ENCODE measurements at regions not wholly inside any gene's neighbourhood (a gene's known extent, or its start where the extent isn't known, plus 50 kb on each side); places are given as distances from the start of the nearest gene placed in this dataset.
"Not testable (repeated sequence)": the region's sequence is repeated elsewhere in the genome, so short reads cannot be mapped to it uniquely, and the experiment has no call there.

- ATAC-seq, result no peak
- no peaks in the 10 kb centered on the region for H3K27me3 ChIP-seq (ENCODE audit: control insufficient read depth, insufficient read depth)
- no peaks in the 10 kb centered on the region for H3K4me1 ChIP-seq (ENCODE audit: control insufficient read depth, insufficient read depth, low read length)
- DNase-seq, result no peak
- H3K27ac ChIP-seq (ENCODE audit: low read length), result no peak overlapping the region
- WGBS, result 22% methylated on average over 17 of the region's 17 CpGs
- no peak overlapping the region for H3K4me3 ChIP-seq (ENCODE audit: low read length)
- H3K9me3 ChIP-seq (ENCODE audit: control insufficient read depth, low read length), result no peaks in the 10 kb centered on the region
- intact Hi-C loops (cut with DNase I), result no loop called here
Observed at GRCh38 chr3:137641879-137642704, 122.0 kb upstream of the SOX14 start.

DNA sequence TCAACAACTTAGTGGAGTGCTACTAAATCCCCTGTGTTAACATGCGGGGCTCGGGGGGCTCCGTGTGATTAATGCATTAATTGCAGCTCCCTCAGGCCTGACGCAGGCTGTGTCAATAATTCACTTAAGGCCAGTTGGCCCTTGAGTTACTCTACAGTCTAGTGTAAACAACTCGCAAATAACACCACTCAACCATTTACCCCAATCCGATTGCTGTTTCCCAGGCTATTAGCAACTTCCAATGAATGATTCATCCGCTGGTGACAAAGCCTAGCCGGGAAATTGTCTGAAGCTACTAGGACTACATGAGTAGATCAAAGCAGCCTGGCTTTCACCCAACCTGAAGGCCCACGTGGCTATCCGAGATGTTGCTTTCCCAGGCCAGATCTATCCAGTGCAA, 121.3 kb upstream of the SOX14 start:
- DNase-seq, result no peak
- no peak overlapping the region for H3K27ac ChIP-seq (ENCODE audit: low read length)
- H3K27me3 ChIP-seq (ENCODE audit: control insufficient read depth, insufficient read depth), result no peaks in the 10 kb centered on the region
- H3K4me1 ChIP-seq (ENCODE audit: control insufficient read depth, insufficient read depth, low read length), result no peaks in the 10 kb centered on the region
- WGBS, result 22% methylated on average over 10 of the region's 10 CpGs
- intact Hi-C loops (cut with DNase I), result no loop called here
- no peaks in the 10 kb centered on the region for H3K9me3 ChIP-seq (ENCODE audit: control insufficient read depth, low read length)
- H3K4me3 ChIP-seq (ENCODE audit: low read length), result no peak overlapping the region
- no peak for ATAC-seq

DNA sequence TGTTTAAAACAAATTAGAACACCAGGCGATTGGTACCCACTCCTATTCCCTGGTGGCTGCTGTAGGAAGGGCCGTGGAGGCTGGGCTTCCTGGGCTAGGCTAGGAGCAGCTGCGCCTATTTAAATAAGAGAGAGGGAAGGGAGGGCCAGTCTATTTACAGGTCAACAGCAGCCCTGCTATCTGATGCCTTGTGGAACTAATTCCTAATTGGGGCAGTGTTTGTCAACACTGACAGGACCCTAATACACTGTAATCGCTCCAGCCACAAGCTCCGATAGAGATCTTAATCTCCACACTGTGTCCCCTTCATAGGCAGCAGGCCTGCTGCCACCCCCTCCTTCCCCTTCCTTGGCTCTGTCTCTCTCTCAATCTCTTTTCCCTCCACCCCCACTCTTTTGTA, 116.9 kb upstream of the SOX14 start:
- ATAC-seq, result no peak
- Histone ChIP-seq H3K27me3 (ENCODE audit: control insufficient read depth, insufficient read depth) (no peaks in the 10 kb centered on the region), H3K4me3 (ENCODE audit: low read length) (no peak overlapping the region), H3K9me3 (ENCODE audit: control insufficient read depth, low read length) (no peaks in the 10 kb centered on the region), H3K27ac (ENCODE audit: low read length) (no peak overlapping the region), H3K4me1 (ENCODE audit: control insufficient read depth, insufficient read depth, low read length) (no peaks in the 10 kb centered on the region)
- 21% methylated on average over 5 of the region's 5 CpGs for WGBS
- intact Hi-C loops (cut with DNase I), result no loop called here
- DNase-seq, result no peak

GRCh38 chr3:137669519-137670060, 94.5 kb upstream of the SOX14 start:
- ATAC-seq, result no peak
- Histone ChIP-seq H3K27me3 (ENCODE audit: control insufficient read depth, insufficient read depth) (no peaks in the 10 kb centered on the region), H3K9me3 (ENCODE audit: control insufficient read depth, low read length) (no peaks in the 10 kb centered on the region), H3K4me1 (ENCODE audit: control insufficient read depth, insufficient read depth, low read length) (no peaks in the 10 kb centered on the region), H3K4me3 (ENCODE audit: low read length) (no peak overlapping the region), H3K27ac (ENCODE audit: low read length) (no peak overlapping the region)
- no peak for DNase-seq
- WGBS, result 78% methylated on average over 2 of the region's 2 CpGs
- intact Hi-C loops (cut with DNase I), result no loop called here

DNA sequence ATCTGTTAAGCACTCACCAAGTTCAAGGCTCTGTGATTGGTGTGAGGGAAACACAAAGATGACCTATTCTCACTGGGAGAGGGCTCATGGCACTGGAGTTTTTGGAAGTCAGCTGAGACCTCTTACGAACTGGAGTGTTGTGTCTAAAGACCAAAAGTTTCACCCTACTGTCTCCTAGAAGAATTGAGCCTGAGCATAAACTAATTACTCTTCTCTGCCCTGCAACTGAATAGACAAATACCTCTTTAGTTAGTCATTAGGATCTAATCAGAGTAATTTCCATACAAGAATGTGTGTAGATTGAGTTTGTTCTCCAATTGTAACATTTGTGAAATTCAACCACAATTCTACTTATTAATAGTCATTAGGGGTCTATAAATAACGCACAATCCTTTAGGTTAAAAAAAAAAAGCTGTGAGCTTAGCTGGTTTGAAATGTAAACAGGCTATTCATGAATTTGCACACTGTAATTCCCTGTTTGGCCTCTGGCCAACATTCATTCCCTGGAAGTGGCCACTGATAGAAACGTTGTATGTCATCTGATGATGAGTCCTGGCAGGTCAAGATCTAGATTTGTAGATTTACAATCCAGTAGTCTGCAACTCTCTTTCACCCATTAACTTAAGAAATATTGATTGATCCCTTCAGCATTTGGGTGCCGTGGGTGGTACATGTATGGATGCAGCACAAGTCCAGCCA, 76.8 kb upstream of the SOX14 start:
- WGBS, result 54% methylated on average over 4 of the region's 4 CpGs
- ATAC-seq, result no peak
- intact Hi-C loops (cut with DNase I), result no loop called here

GRCh38 chr3:137692803-137693431, 71.2 kb upstream of the SOX14 start:
- H3K27ac ChIP-seq (ENCODE audit: low read length), result no peak overlapping the region
- H3K4me3 ChIP-seq (ENCODE audit: low read length), result no peak overlapping the region
- no peak for DNase-seq
- H3K9me3 ChIP-seq (ENCODE audit: control insufficient read depth, low read length), result no peaks in the 10 kb centered on the region
- H3K27me3 ChIP-seq (ENCODE audit: control insufficient read depth, insufficient read depth), result no peaks in the 10 kb centered on the region
- intact Hi-C loops (cut with DNase I), result no loop called here
- no peak for ATAC-seq
- WGBS, result 21% methylated on average over 6 of the region's 6 CpGs
- no peaks in the 10 kb centered on the region for H3K4me1 ChIP-seq (ENCODE audit: control insufficient read depth, insufficient read depth, low read length)

More for the DNA sequence above, 76.8 kb upstream of the SOX14 start:
- Histone ChIP-seq H3K4me1 (ENCODE audit: control insufficient read depth, insufficient read depth, low read length) (no peaks in the 10 kb centered on the region), H3K4me3 (ENCODE audit: low read length) (no peak overlapping the region), H3K27me3 (ENCODE audit: control insufficient read depth, insufficient read depth) (no peaks in the 10 kb centered on the region), H3K9me3 (ENCODE audit: control insufficient read depth, low read length) (no peaks in the 10 kb centered on the region), H3K27ac (ENCODE audit: low read length) (no peak overlapping the region)
- no peak for DNase-seq

GRCh38 chr3:137693791-137694190, 70.3 kb upstream of the SOX14 start:
- Histone ChIP-seq H3K4me1 (ENCODE audit: control insufficient read depth, insufficient read depth, low read length) (no peaks in the 10 kb centered on the region), H3K9me3 (ENCODE audit: control insufficient read depth, low read length) (no peaks in the 10 kb centered on the region), H3K27me3 (ENCODE audit: control insufficient read depth, insufficient read depth) (no peaks in the 10 kb centered on the region), H3K27ac (ENCODE audit: low read length) (no peak overlapping the region), H3K4me3 (ENCODE audit: low read length) (no peak overlapping the region)
- DNase-seq (no peak), ATAC-seq (no peak)
- 85% methylated on average over 2 of the region's 2 CpGs for WGBS
- intact Hi-C loops (cut with DNase I), result no loop called here

DNA sequence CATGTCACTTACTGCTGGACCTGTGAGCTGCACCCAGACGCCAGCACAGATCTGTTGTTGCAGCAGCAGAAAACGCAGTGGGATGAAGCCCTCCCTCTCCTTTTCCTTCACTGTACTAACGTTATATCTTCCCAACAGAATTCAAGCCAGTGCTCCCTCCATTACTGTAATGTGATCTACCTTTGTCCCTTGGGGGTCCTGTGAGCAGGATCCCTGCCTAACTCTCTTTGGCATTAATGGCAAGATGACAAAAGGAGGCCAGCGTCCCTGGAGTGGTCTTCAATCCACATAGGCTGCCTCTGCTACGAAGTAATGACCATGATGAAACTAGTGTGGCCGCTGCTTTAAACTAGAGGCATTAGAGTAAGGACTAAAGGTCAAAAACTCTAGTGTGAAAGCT, 69.3 kb upstream of the SOX14 start:
- intact Hi-C loops (cut with DNase I), result no loop called here
- Histone ChIP-seq H3K27ac (ENCODE audit: low read length) (no peak overlapping the region), H3K4me1 (ENCODE audit: control insufficient read depth, insufficient read depth, low read length) (no peaks in the 10 kb centered on the region), H3K4me3 (ENCODE audit: low read length) (no peak overlapping the region), H3K9me3 (ENCODE audit: control insufficient read depth, low read length) (no peaks in the 10 kb centered on the region), H3K27me3 (ENCODE audit: control insufficient read depth, insufficient read depth) (no peaks in the 10 kb centered on the region)
- no peak for ATAC-seq
- no peak for DNase-seq
- WGBS, result 38% methylated on average over 6 of the region's 6 CpGs

DNA sequence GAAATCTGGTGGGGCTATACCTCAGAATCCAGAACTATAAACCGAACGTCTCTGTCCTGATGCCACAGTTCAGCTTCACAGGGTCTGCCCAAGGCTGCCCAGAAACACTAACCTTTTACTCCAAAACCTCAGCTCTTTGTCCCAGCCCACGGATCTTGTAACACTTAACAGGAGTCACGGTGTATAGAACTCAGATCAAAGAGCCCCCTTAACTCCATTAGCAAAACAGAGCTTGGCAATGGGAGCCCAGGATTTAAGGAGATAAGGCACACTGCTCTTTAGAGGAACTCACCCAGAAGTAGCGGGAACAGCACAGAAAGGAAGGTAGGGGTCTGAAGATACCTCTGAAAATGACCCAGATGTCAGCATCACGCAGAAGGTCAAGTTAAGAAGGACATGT, 68.8 kb upstream of the SOX14 start:
- intact Hi-C loops (cut with DNase I), result no loop called here
- no peak overlapping the region for H3K4me3 ChIP-seq (ENCODE audit: low read length)
- ATAC-seq (no peak), DNase-seq (no peak)
- no peak overlapping the region for H3K27ac ChIP-seq (ENCODE audit: low read length)
- WGBS, result 51% methylated on average over 6 of the region's 6 CpGs
- H3K9me3 ChIP-seq (ENCODE audit: control insufficient read depth, low read length), result no peaks in the 10 kb centered on the region
- H3K27me3 ChIP-seq (ENCODE audit: control insufficient read depth, insufficient read depth), result no peaks in the 10 kb centered on the region
- no peaks in the 10 kb centered on the region for H3K4me1 ChIP-seq (ENCODE audit: control insufficient read depth, insufficient read depth, low read length)

DNA sequence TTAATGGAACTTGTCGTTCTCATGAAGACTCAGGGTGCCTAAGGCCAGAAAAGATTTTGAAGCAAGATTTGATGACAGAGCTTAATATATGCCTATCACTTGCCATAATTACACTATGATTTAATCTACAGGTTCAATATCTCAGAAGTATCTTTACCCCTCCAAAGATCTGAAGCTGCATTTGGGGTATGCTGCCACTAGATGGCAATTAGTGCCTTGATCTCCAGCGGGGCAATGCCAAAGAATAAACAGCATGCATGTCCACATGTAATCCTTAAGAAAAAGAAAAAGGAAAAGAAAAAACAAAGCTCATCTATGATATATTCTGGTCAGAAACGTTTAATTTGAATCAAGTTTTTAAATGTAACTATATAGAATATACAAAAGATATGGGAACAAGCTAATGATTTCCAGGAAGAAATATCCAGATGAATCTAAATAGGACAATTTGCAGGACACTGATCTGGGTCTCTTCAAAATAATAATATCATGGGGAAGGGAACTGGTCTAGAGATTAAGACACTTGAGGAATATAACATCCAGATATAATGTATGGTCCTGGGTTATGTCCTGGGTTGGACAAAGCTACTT, 55.0 kb upstream of the SOX14 start:
- intact Hi-C loops (cut with DNase I), result no loop called here
- Histone ChIP-seq H3K27ac (ENCODE audit: low read length) (no peak overlapping the region), H3K4me1 (ENCODE audit: control insufficient read depth, insufficient read depth, low read length) (no peaks in the 10 kb centered on the region), H3K4me3 (ENCODE audit: low read length) (no peak overlapping the region), H3K9me3 (ENCODE audit: control insufficient read depth, low read length) (no peaks in the 10 kb centered on the region), H3K27me3 (ENCODE audit: control insufficient read depth, insufficient read depth) (no peaks in the 10 kb centered on the region)
- 3% methylated on average over 3 of the region's 3 CpGs for WGBS
- ATAC-seq (no peak), DNase-seq (no peak)

DNA sequence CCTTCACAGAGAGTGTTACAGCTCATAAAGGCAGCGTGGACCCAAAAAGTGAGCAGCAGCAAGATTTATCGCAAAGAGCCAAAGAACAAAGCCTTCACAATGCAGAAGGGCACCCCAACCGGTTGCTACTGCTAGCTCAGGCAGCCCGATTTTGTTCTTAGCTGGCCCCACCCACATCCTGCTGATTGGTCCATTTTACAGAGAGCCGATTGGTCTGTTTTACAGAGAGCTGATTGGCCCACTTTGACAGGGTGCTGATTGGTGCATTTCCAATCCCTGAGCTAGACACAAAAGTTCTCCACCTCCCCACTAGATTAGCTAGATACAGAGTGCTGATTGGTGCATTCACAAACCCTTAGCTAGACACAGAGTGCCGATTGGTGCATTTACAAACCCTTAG, 50.1 kb upstream of the SOX14 start:
- H3K27me3 ChIP-seq (ENCODE audit: control insufficient read depth, insufficient read depth); intact Hi-C loops (cut with DNase I); H3K4me1 ChIP-seq (ENCODE audit: control insufficient read depth, insufficient read depth, low read length); H3K9me3 ChIP-seq (ENCODE audit: control insufficient read depth, low read length); H3K27ac ChIP-seq (ENCODE audit: low read length); DNase-seq; ATAC-seq; H3K4me3 ChIP-seq (ENCODE audit: low read length): not testable (repeated sequence)
- WGBS, result 84% methylated on average over 6 of the region's 6 CpGs
